ENCODE measurements at regions not wholly inside any gene's neighbourhood (a gene's known extent, or its start where the extent isn't known, plus 50 kb on each side); places are given as distances from the start of the nearest gene placed in this dataset.

GRCh38 chr2:236748385-236748784 is 178.8 kb downstream of the ACKR3 start:
- no peak overlapping the region for H3K4me2 ChIP-seq (ENCODE audit: extremely low read depth, insufficient read depth, low read length)
- no peak overlapping the region for H3K9ac ChIP-seq (ENCODE audit: insufficient read depth, low read length)
- H4K20me1 ChIP-seq (ENCODE audit: control insufficient read depth, extremely low read depth, insufficient read depth, low read length) = no peaks in the 10 kb centered on the region
- H3K9me3 ChIP-seq (ENCODE audit: control insufficient read depth, insufficient read depth, low read depth, low read length) = no peaks in the 10 kb centered on the region
- H2AFZ ChIP-seq (ENCODE audit: low read length) = no peak overlapping the region
- TF ChIP-seq EZH2 (IDR thresholded peaks at IDR 0.05; ENCODE audit: low read length, missing control alignments) (no peak), CTCF (conservative IDR thresholded peaks at IDR 0.05 in 1 of 2, IDR thresholded peaks at IDR 0.05 in 1 of 2; ENCODE audit: low read depth in 1 of 2, low read length in 2 of 2) (no peak)
- no peak overlapping the region for H3K4me3 ChIP-seq (replicated peaks in 1 of 4; ENCODE audit: control extremely low read depth in 1 of 4, insufficient read depth in 1 of 4, low read depth in 3 of 4, low read length in 4 of 4)
- no peaks in the 10 kb centered on the region for H3K27me3 ChIP-seq (ENCODE audit: control insufficient read depth, insufficient read depth, low read length)
- H3K27ac ChIP-seq (ENCODE audit: insufficient read depth, low read length) = no peak overlapping the region
- no peaks in the 10 kb centered on the region for H3K36me3 ChIP-seq (ENCODE audit: control insufficient read depth, insufficient read depth, low read length)
- no peaks in the 10 kb centered on the region for H3K79me2 ChIP-seq (ENCODE audit: control insufficient read depth, insufficient read depth, low read length)
- H3K4me1 ChIP-seq (ENCODE audit: control insufficient read depth, extremely low read depth, insufficient read depth, low read length) = peaks cover 3% of the 10 kb centered on the region
- peak in 1 of 2 donors; percentile 25 for DNase-seq (ENCODE audit: low read depth in 2 of 2)

- Histone ChIP-seq H3K4me2 (ENCODE audit: extremely low read depth, insufficient read depth, low read length) (no peak overlapping the region), H3K9ac (ENCODE audit: insufficient read depth, low read length) (no peak overlapping the region), H3K4me3 (replicated peaks in 1 of 4; ENCODE audit: control extremely low read depth in 1 of 4, insufficient read depth in 1 of 4, low read depth in 3 of 4, low read length in 4 of 4) (no peak overlapping the region)
Observed at GRCh38 chr2:236748801-236749200, 179.2 kb downstream of the ACKR3 start.

GRCh38 chr2:236749346-236749745 is 179.7 kb downstream of the ACKR3 start:
- Histone ChIP-seq H3K4me3 (replicated peaks in 1 of 4; ENCODE audit: control extremely low read depth in 1 of 4, insufficient read depth in 1 of 4, low read depth in 3 of 4, low read length in 4 of 4) (no peak overlapping the region), H3K79me2 (ENCODE audit: control insufficient read depth, insufficient read depth, low read length) (no peaks in the 10 kb centered on the region), H3K4me1 (ENCODE audit: control insufficient read depth, extremely low read depth, insufficient read depth, low read length) (peaks cover 2% of the 10 kb centered on the region), H3K27ac (ENCODE audit: insufficient read depth, low read length) (no peak overlapping the region), H2AFZ (ENCODE audit: low read length) (no peak overlapping the region), H4K20me1 (ENCODE audit: control insufficient read depth, extremely low read depth, insufficient read depth, low read length) (no peaks in the 10 kb centered on the region), H3K27me3 (ENCODE audit: control insufficient read depth, insufficient read depth, low read length) (no peaks in the 10 kb centered on the region), H3K36me3 (ENCODE audit: control insufficient read depth, insufficient read depth, low read length) (no peaks in the 10 kb centered on the region), H3K9me3 (ENCODE audit: control insufficient read depth, insufficient read depth, low read depth, low read length) (no peaks in the 10 kb centered on the region), H3K4me2 (ENCODE audit: extremely low read depth, insufficient read depth, low read length) (no peak overlapping the region), H3K9ac (ENCODE audit: insufficient read depth, low read length) (no peak overlapping the region)
- TF ChIP-seq CTCF (conservative IDR thresholded peaks at IDR 0.05 in 1 of 2, IDR thresholded peaks at IDR 0.05 in 1 of 2; ENCODE audit: low read depth in 1 of 2, low read length in 2 of 2) = no peak
- no peak for TF ChIP-seq EZH2 (IDR thresholded peaks at IDR 0.05; ENCODE audit: low read length, missing control alignments)
- peak; percentile 31 to 91 for DNase-seq (ENCODE audit: low read depth in 2 of 2)

More at GRCh38 chr2:236748801-236749200, 179.2 kb downstream of the ACKR3 start:
- Histone ChIP-seq H3K27me3 (ENCODE audit: control insufficient read depth, insufficient read depth, low read length) (no peaks in the 10 kb centered on the region), H3K79me2 (ENCODE audit: control insufficient read depth, insufficient read depth, low read length) (no peaks in the 10 kb centered on the region), H3K4me1 (ENCODE audit: control insufficient read depth, extremely low read depth, insufficient read depth, low read length) (peaks cover 3% of the 10 kb centered on the region), H3K9me3 (ENCODE audit: control insufficient read depth, insufficient read depth, low read depth, low read length) (no peaks in the 10 kb centered on the region), H2AFZ (ENCODE audit: low read length) (no peak overlapping the region), H4K20me1 (ENCODE audit: control insufficient read depth, extremely low read depth, insufficient read depth, low read length) (no peaks in the 10 kb centered on the region), H3K36me3 (ENCODE audit: control insufficient read depth, insufficient read depth, low read length) (no peaks in the 10 kb centered on the region), H3K27ac (ENCODE audit: insufficient read depth, low read length) (no peak overlapping the region)
- TF ChIP-seq CTCF (conservative IDR thresholded peaks at IDR 0.05 in 1 of 2, IDR thresholded peaks at IDR 0.05 in 1 of 2; ENCODE audit: low read depth in 1 of 2, low read length in 2 of 2) = no peak
- no peak for TF ChIP-seq EZH2 (IDR thresholded peaks at IDR 0.05; ENCODE audit: low read length, missing control alignments)
- DNase-seq (ENCODE audit: low read depth in 2 of 2) = peak in 1 of 2 donors; percentile 36

Measured in fibroblast of lung (primary cell).